Adrenal gland (tissue), 5 donors: ENCODE measurements at regions not wholly inside any gene's neighbourhood (a gene's known extent, or its start where the extent isn't known, plus 50 kb on each side); places are given as distances from the start of the nearest gene placed in this dataset.

Experiments
- POLR2A ChIP-seq, 2 donors: fragments of 450-650 bp; IDR thresholded peaks; one replicate each; pipeline ENCODE4 v1.6.1; 2017; ENCODE audit warnings: antibody characterized with exemption in 2 of 2, mild to moderate bottlenecking in 2 of 2, moderate library complexity in 1 of 2
- TF ChIP-seq, protein P1 (sequence below), 6 experiments: fragments of 450-650 bp in 4 of 6; fragments of 200-600 bp in 2 of 6; sonication (generic) in 1 of 6; IDR thresholded peaks; 1 replicate in 5 of 6; 2 replicates in 1 of 6; pipeline versions ENCODE4 v1.5.1 to v1.8.0; 2016 to 2021; ENCODE audit warnings: antibody characterized with exemption in 6 of 6, mild to moderate bottlenecking in 2 of 6, moderate library complexity in 1 of 6
- donor health status: DM: no; HTN: no; CAD: no.

DNA sequence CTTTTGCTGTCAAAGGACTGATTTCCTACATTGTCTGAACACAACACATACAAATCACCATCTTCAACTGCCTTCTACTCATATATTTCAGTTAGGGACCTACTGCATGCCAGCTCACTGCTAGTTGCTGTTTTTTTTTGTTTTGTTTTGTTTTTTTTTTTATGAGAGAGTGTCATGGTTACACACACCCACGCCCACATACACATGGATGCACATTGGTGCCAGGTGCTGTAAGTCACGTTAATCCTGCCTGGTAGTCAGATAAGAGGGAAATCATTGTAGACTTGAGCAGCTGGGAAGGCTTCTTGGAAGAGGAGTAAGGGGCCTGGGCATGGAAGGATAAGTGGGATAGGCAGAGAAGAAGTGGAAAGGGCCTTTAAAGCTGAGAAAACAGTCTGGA, 209.9 kb downstream of the TDRD15 start:
- TF ChIP-seq, protein P1, sequence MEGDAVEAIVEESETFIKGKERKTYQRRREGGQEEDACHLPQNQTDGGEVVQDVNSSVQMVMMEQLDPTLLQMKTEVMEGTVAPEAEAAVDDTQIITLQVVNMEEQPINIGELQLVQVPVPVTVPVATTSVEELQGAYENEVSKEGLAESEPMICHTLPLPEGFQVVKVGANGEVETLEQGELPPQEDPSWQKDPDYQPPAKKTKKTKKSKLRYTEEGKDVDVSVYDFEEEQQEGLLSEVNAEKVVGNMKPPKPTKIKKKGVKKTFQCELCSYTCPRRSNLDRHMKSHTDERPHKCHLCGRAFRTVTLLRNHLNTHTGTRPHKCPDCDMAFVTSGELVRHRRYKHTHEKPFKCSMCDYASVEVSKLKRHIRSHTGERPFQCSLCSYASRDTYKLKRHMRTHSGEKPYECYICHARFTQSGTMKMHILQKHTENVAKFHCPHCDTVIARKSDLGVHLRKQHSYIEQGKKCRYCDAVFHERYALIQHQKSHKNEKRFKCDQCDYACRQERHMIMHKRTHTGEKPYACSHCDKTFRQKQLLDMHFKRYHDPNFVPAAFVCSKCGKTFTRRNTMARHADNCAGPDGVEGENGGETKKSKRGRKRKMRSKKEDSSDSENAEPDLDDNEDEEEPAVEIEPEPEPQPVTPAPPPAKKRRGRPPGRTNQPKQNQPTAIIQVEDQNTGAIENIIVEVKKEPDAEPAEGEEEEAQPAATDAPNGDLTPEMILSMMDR (IDR thresholded peaks at IDR 0.05) = no peak
- no peak for TF ChIP-seq POLR2A (IDR thresholded peaks at IDR 0.05)
